A673 (cell line): ENCODE measurements at regions not wholly inside any gene's neighbourhood (a gene's known extent, or its start where the extent isn't known, plus 50 kb on each side); places are given as distances from the start of the nearest gene placed in this dataset.

Experiments used
- BruUV-seq: library from RNA; stranded (reverse); fragments of 400-500 nt; replicated peaks from 2 replicates; lab custom pipeline; 2021; lab: Mats Ljungman, UMichigan
- CTCF ChIA-PET: fragments of 300-600 bp; sonication (Branson Sonifier 250); formaldehyde crosslinking; loops from one replicate; lab custom pipeline; 2022; ENCODE audit warnings: antibody characterized with exemption; lab: Charles Lee
- POLR2A ChIA-PET: fragments of 300-600 bp; sonication (Branson Sonifier 250); formaldehyde crosslinking; loops from one replicate; lab custom pipeline; 2022; ENCODE audit warnings: antibody characterized with exemption; ENCODE audit not compliant: low non-redundant PET; lab: Charles Lee
- DNase-seq: peaks from one replicate; pipeline ENCODE4 v3.0.0-alpha.2; 2015; ENCODE audit warnings: low spot score
- H3K27ac ChIP-seq: fragments of 200-600 bp; sonication (generic); 2 replicates; pipeline ENCODE4 v1.5.1; 2016; ENCODE audit warnings: mixed run types, low read depth, mild to moderate bottlenecking, mixed read lengths, antibody characterized with exemption, low read length; ENCODE audit not compliant: poor library complexity, severe bottlenecking
- H3K27me3 ChIP-seq: fragments of 200-600 bp; sonication (generic); replicated peaks from 2 replicates; pipeline ENCODE4 v1.6.1; 2017; ENCODE audit warnings: mixed run types, low read depth, mild to moderate bottlenecking, mixed read lengths, antibody characterized with exemption, low read length; ENCODE audit not compliant: insufficient read depth, poor library complexity
- H3K36me3 ChIP-seq: fragments of 200-600 bp; sonication (generic); 2 replicates; pipeline ENCODE4 v1.6.1; 2016; ENCODE audit warnings: mixed run types, mild to moderate bottlenecking, mixed read lengths, antibody characterized with exemption, low read length; ENCODE audit not compliant: insufficient read depth, poor library complexity, severe bottlenecking
- H3K4me1 ChIP-seq: fragments of 200-600 bp; sonication (generic); 2 replicates; pipeline ENCODE4 v1.6.1; 2017; ENCODE audit warnings: mixed run types, mild to moderate bottlenecking, mixed read lengths, antibody characterized with exemption, low read length; ENCODE audit not compliant: insufficient read depth, poor library complexity, severe bottlenecking
- H3K4me3 ChIP-seq: fragments of 200-600 bp; sonication (generic); 2 replicates; pipeline ENCODE4 v1.5.1; 2016; ENCODE audit warnings: low read depth, mixed run types, mild to moderate bottlenecking, mixed read lengths, low read length; ENCODE audit not compliant: poor library complexity, severe bottlenecking
- H3K9me3 ChIP-seq: fragments of 200-600 bp; sonication (generic); 2 replicates; pipeline ENCODE4 v1.6.1; 2016; ENCODE audit warnings: mixed run types, low read depth, mild to moderate bottlenecking, mixed read lengths, antibody characterized with exemption, low read length; ENCODE audit not compliant: poor library complexity, severe bottlenecking
- EZH2 ChIP-seq: fragments of 200-600 bp; sonication (generic); IDR thresholded peaks from 2 replicates; pipeline ENCODE4 v1.6.1; 2017; ENCODE audit warnings: borderline replicate concordance, low read depth, mild to moderate bottlenecking, mixed read lengths, antibody characterized with exemption, low read length; ENCODE audit not compliant: poor library complexity, severe bottlenecking
- intact Hi-C: fragments of 100-400 bp; cut with micrococcal nuclease; formaldehyde crosslinking; loops from one replicate; pipeline ENCODE4 v1.10.0; 2022; ENCODE audit not compliant: unreplicated experiment
- TF ChIP-seq, protein P1 (sequence below): fragments of 300-800, 200-600 bp; sonication (generic); conservative IDR thresholded peaks from 2 replicates; pipeline ENCODE4 v1.5.1; 2017; ENCODE audit warnings: low read depth, mild to moderate bottlenecking, antibody characterized with exemption, low read length, moderate library complexity, mixed read lengths

DNA sequence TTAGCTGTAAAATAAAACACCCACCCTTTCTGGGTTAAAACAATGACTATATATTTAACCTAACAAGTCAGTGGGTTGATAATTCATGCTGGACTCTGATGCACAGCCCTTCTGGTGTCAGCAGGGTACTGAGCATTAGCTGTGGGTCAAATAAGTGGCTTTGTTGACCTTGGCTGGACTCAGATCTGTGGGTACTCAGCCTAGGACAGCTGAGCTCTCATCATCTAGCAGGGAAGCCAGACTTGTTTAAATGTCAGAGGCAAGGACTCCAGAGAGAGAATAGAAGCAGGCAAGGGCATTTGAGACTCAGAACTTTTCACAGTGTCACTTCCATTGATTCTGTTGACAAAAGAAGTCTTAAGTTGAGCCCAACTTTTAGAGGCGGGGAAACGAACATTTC, 1063.8 kb upstream of the CDH8 start:
- BruUV-seq, result no TSS peak
- DNase-seq, result no peak
- no peaks in the 10 kb centered on the region for H3K27me3 ChIP-seq
- intact Hi-C loops, result no loop called here
- H3K27ac ChIP-seq, result no peak overlapping the region
- TF ChIP-seq, protein P1, sequence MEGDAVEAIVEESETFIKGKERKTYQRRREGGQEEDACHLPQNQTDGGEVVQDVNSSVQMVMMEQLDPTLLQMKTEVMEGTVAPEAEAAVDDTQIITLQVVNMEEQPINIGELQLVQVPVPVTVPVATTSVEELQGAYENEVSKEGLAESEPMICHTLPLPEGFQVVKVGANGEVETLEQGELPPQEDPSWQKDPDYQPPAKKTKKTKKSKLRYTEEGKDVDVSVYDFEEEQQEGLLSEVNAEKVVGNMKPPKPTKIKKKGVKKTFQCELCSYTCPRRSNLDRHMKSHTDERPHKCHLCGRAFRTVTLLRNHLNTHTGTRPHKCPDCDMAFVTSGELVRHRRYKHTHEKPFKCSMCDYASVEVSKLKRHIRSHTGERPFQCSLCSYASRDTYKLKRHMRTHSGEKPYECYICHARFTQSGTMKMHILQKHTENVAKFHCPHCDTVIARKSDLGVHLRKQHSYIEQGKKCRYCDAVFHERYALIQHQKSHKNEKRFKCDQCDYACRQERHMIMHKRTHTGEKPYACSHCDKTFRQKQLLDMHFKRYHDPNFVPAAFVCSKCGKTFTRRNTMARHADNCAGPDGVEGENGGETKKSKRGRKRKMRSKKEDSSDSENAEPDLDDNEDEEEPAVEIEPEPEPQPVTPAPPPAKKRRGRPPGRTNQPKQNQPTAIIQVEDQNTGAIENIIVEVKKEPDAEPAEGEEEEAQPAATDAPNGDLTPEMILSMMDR, result no peak
- CTCF ChIA-PET, result no interaction called here
- no peaks in the 10 kb centered on the region for H3K4me1 ChIP-seq
- H3K9me3 ChIP-seq, result no peaks in the 10 kb centered on the region
- H3K4me3 ChIP-seq, result no peak overlapping the region
- H3K36me3 ChIP-seq, result no peaks in the 10 kb centered on the region
- POLR2A ChIA-PET, result no interaction called here

DNA sequence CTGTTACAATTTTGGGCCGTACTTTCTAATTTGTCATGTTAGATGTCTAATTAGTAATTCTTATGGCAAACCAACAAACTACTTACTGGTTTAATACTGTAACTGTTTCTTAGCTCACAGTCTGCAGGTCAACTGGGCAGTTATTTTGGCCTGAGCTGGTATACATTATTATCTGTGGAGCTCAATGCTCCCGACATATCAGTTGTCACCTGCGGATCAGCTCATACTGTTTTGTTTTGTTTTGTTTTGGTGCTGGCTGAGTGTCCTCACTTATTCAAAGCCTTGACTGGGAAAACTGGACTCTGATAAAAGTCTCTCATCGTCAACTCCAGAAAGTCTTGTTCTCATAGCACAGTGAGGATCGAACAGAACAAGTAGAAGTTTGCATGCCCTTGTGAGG, 1060.6 kb upstream of the CDH8 start:
- no TSS peak for BruUV-seq

DNA sequence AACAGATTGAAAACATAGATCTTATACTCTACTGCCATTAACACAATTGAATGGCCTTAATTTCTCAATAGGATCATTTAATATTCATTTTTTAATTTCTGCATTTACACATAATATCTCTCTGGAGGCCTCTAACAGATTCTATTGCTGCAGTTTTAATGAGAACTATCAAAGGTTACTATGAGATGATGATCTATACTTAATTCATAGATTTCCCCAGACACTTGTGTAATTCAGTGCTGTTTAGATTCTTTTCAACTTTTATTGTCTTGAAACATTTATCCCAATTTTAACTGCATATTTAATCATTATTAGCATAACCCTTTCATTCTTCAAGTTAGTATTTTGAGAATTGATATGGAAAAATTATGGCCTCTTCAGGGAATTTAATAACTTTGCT, 1056.5 kb upstream of the CDH8 start:
- CTCF ChIA-PET, result no interaction called here

More for the DNA sequence above, 1060.6 kb upstream of the CDH8 start:
- Histone ChIP-seq H3K4me3 (no peak overlapping the region), H3K27ac (no peak overlapping the region), H3K9me3 (no peaks in the 10 kb centered on the region), H3K4me1 (no peaks in the 10 kb centered on the region), H3K27me3 (no peaks in the 10 kb centered on the region), H3K36me3 (no peaks in the 10 kb centered on the region)
- POLR2A ChIA-PET, result no interaction called here
- CTCF ChIA-PET, result no interaction called here
- intact Hi-C loops, result no loop called here
- DNase-seq, result no peak
- TF ChIP-seq EZH2, result no peak
- TF ChIP-seq, protein P1, result no peak

More for the DNA sequence above, 1056.5 kb upstream of the CDH8 start:
- Histone ChIP-seq H3K4me3 (no peak overlapping the region), H3K4me1 (no peaks in the 10 kb centered on the region), H3K9me3 (no peaks in the 10 kb centered on the region), H3K27ac (no peak overlapping the region), H3K27me3 (no peaks in the 10 kb centered on the region), H3K36me3 (no peaks in the 10 kb centered on the region)
- intact Hi-C loops, result no loop called here
- TF ChIP-seq EZH2, result no peak
- TF ChIP-seq, protein P1, result no peak
- POLR2A ChIA-PET, result no interaction called here
- no TSS peak for BruUV-seq
- DNase-seq, result no peak
